H1 (cell line): ENCODE measurements at regions not wholly inside any gene's neighbourhood (a gene's known extent, or its start where the extent isn't known, plus 50 kb on each side); places are given as distances from the start of the nearest gene placed in this dataset.

Experiments used
- CTCF ChIA-PET: fragments of 300-600 bp; sonication (Branson Sonifier 250); formaldehyde crosslinking; loops from one replicate; lab custom pipeline; 2021; ENCODE audit not compliant: partially characterized antibody; lab: Charles Lee
- POLR2A ChIA-PET: fragments of 300-600 bp; sonication (Branson Sonifier 250); formaldehyde crosslinking; loops from one replicate; lab custom pipeline; 2021; ENCODE audit warnings: inconsistent platforms; ENCODE audit not compliant: partially characterized antibody; lab: Charles Lee
- DNase-seq, 2 experiments: peaks; one replicate each; pipeline versions ENCODE4 v3.0.0 to v3.0.0-alpha.2; 2010 to 2022; ENCODE audit warnings: low spot score in 2 of 2, low read depth in 1 of 2, mixed read lengths in 1 of 2
- FAIRE-seq: peaks from 2 replicates; lab custom pipeline; 2011; peaks lifted over from hg19 to GRCh38; lab: Jason Lieb, UNC
- H2AFZ ChIP-seq: 2 replicates; pipeline ENCODE4 v1.8.1; 2012; ENCODE audit warnings: low read length, inconsistent platforms
- H2AK5ac ChIP-seq: 2 replicates; pipeline ENCODE4 v1.6.1; 2013; ENCODE audit warnings: low read depth, low read length
- H2BK120ac ChIP-seq: replicated peaks from 2 replicates; pipeline ENCODE3; 2013; ENCODE audit warnings: low read depth, low read length, inconsistent platforms
- H2BK12ac ChIP-seq: 2 replicates; pipeline ENCODE4 v1.6.1; 2013; ENCODE audit warnings: low read depth, low read length
- H2BK15ac ChIP-seq: 2 replicates; pipeline ENCODE4 v1.6.1; 2013; ENCODE audit warnings: low read length
- H2BK20ac ChIP-seq: 2 replicates; pipeline ENCODE4 v1.6.1; 2013; ENCODE audit warnings: low read length
- H2BK5ac ChIP-seq: 2 replicates; pipeline ENCODE4 v1.6.1; 2013; ENCODE audit warnings: low read depth, low read length
- H3K14ac ChIP-seq: 2 replicates; pipeline ENCODE4 v1.6.1; 2013; ENCODE audit warnings: inconsistent platforms; ENCODE audit not compliant: insufficient read length
- H3K18ac ChIP-seq: 2 replicates; pipeline ENCODE4 v1.6.1; 2013; ENCODE audit warnings: low read length; ENCODE audit errors: extremely low read depth
- H3K23ac ChIP-seq: 2 replicates; pipeline ENCODE4 v1.6.1; 2013; ENCODE audit warnings: inconsistent platforms; ENCODE audit not compliant: insufficient read length
- H3K23me2 ChIP-seq: 2 replicates; pipeline ENCODE4 v1.6.1; 2013; ENCODE audit warnings: low read depth, low read length
- H3K27ac ChIP-seq: 2 replicates; pipeline ENCODE4 v1.6.1; 2011; ENCODE audit warnings: low read depth, low read length, inconsistent platforms
- H3K27me3 ChIP-seq, 4 experiments: replicated peaks in 1 of 4; 1 replicate in 1 of 4; 2 replicates in 3 of 4; pipeline versions ENCODE4 v1.6.1 to v1.8.1; 2011 to 2013; ENCODE audit warnings: low read length in 3 of 4, mild to moderate bottlenecking in 3 of 4, inconsistent platforms in 2 of 4, mixed read lengths in 2 of 4, moderate library complexity in 1 of 4; ENCODE audit not compliant: control insufficient read depth in 3 of 4, insufficient read depth in 3 of 4; ENCODE audit errors: extremely low read depth in 1 of 4
- H3K36me3 ChIP-seq, 4 experiments: 2 replicates each; pipeline versions ENCODE4 v1.6.1 to v1.8.1; 2011 to 2013; ENCODE audit warnings: mild to moderate bottlenecking in 4 of 4, low read length in 3 of 4, moderate library complexity in 2 of 4, control low read depth in 1 of 4, inconsistent platforms in 1 of 4; ENCODE audit not compliant: insufficient read depth in 4 of 4, control insufficient read depth in 2 of 4
- H3K4ac ChIP-seq: replicated peaks from 2 replicates; pipeline ENCODE3; 2013; ENCODE audit warnings: low read length, low read depth, mixed read lengths, inconsistent platforms; ENCODE audit not compliant: insufficient read length
- H3K4me1 ChIP-seq, 4 experiments: replicated peaks in 1 of 4; 1 replicate in 1 of 4; 2 replicates in 3 of 4; pipeline versions ENCODE4 v1.6.1 to v1.8.1; 2011 to 2013; ENCODE audit warnings: low read length in 3 of 4, inconsistent platforms in 2 of 4, mixed read lengths in 1 of 4; ENCODE audit not compliant: insufficient read depth in 4 of 4, control insufficient read depth in 3 of 4
- H3K4me2 ChIP-seq, 2 experiments: 2 replicates each; pipeline versions ENCODE4 v1.6.1 to v1.8.1; 2011 to 2013; ENCODE audit warnings: low read depth in 2 of 2, low read length in 2 of 2, control low read depth in 1 of 2, inconsistent platforms in 1 of 2, mild to moderate bottlenecking in 1 of 2; ENCODE audit not compliant: insufficient read depth in 1 of 2
- H3K4me3 ChIP-seq, 4 experiments: fragments of 200-600, 300-600 bp in 1 of 4; sonication (generic), shearing (Covaris generic), sonication (Bioruptor Twin) in 1 of 4; 2 replicates each; pipeline versions ENCODE4 v1.5.1 to v1.8.1; 2011 to 2016; ENCODE audit warnings: low read length in 4 of 4, low read depth in 3 of 4, control low read depth in 2 of 4, inconsistent platforms in 2 of 4, mild to moderate bottlenecking in 2 of 4, mixed read lengths in 1 of 4, moderate library complexity in 1 of 4; ENCODE audit not compliant: insufficient read depth in 2 of 4; ENCODE audit errors: extremely low read depth in 1 of 4
- H3K56ac ChIP-seq: replicated peaks from 2 replicates; pipeline ENCODE3; 2013; ENCODE audit warnings: low read depth, mild to moderate bottlenecking, mixed read lengths, low read length, inconsistent platforms; ENCODE audit not compliant: insufficient read length
- H3K79me1 ChIP-seq: 2 replicates; pipeline ENCODE4 v1.6.1; 2013; ENCODE audit warnings: low read depth, low read length, control low read depth
- H3K79me2 ChIP-seq, 2 experiments: 2 replicates each; pipeline versions ENCODE4 v1.6.1 to v1.8.1; 2012 to 2013; ENCODE audit warnings: low read length in 2 of 2, mild to moderate bottlenecking in 2 of 2, inconsistent platforms in 1 of 2; ENCODE audit not compliant: insufficient read depth in 2 of 2, control insufficient read depth in 1 of 2
- H3K9ac ChIP-seq, 4 experiments: replicated peaks in 1 of 4; 1 replicate in 1 of 4; 2 replicates in 3 of 4; pipeline versions ENCODE4 v1.6.1 to v1.8.1; 2011 to 2013; ENCODE audit warnings: low read depth in 3 of 4, low read length in 3 of 4, control low read depth in 2 of 4, mild to moderate bottlenecking in 2 of 4, moderate library complexity in 2 of 4, inconsistent platforms in 1 of 4; ENCODE audit errors: extremely low read depth in 1 of 4
- H3K9me3 ChIP-seq, 2 experiments: 2 replicates each; pipeline versions ENCODE4 v1.6.1 to v1.8.1; 2012 to 2013; ENCODE audit warnings: mild to moderate bottlenecking in 2 of 2, moderate library complexity in 2 of 2, control low read depth in 1 of 2, inconsistent platforms in 1 of 2, low read depth in 1 of 2, low read length in 1 of 2, mixed read lengths in 1 of 2; ENCODE audit not compliant: insufficient read depth in 2 of 2
- H4K20me1 ChIP-seq, 2 experiments: replicated peaks in 1 of 2; 2 replicates each; pipeline versions ENCODE3 to v1.8.1; 2011 to 2013; ENCODE audit warnings: inconsistent platforms in 2 of 2, low read length in 2 of 2, mild to moderate bottlenecking in 1 of 2; ENCODE audit not compliant: insufficient read depth in 2 of 2, control insufficient read depth in 1 of 2
- H4K5ac ChIP-seq: 2 replicates; pipeline ENCODE4 v1.6.1; 2013; ENCODE audit warnings: low read length, low read depth, mixed read lengths, inconsistent platforms; ENCODE audit not compliant: insufficient read length
- H4K8ac ChIP-seq: 2 replicates; pipeline ENCODE4 v1.8.0; 2013; ENCODE audit warnings: mild to moderate bottlenecking, moderate library complexity, low read length, inconsistent platforms; ENCODE audit not compliant: insufficient read depth; ENCODE audit errors: extremely low read depth
- H4K91ac ChIP-seq: replicated peaks from 2 replicates; pipeline ENCODE3; 2013; ENCODE audit warnings: low read length, mixed read lengths, inconsistent platforms; ENCODE audit not compliant: insufficient read length
- ASH2L ChIP-seq: fragments of 200-600, 300-600 bp; sonication (generic); IDR thresholded peaks from one replicate; pipeline ENCODE4 v1.7.1; 2017; ENCODE audit warnings: low read length
- CEBPB ChIP-seq: IDR thresholded peaks from 2 replicates; pipeline ENCODE4 v1.6.1; 2012; ENCODE audit warnings: low read depth, low read length
- KDM1A ChIP-seq: fragments of 200-600, 300-600 bp; sonication (generic); IDR thresholded peaks from 2 replicates; pipeline ENCODE4 v1.7.1; 2016; ENCODE audit warnings: mild to moderate bottlenecking, low read length, borderline replicate concordance
- RNF2 ChIP-seq: fragments of 200-900, 300-1000 bp; sonication (generic); IDR thresholded peaks from 2 replicates; pipeline ENCODE4 v1.7.1; 2016; ENCODE audit warnings: borderline replicate concordance, low read depth, mild to moderate bottlenecking, antibody characterized with exemption, low read length; ENCODE audit not compliant: poor library complexity, severe bottlenecking; ENCODE audit errors: missing control alignments
- SIRT6 ChIP-seq: IDR thresholded peaks from one replicate; pipeline ENCODE4 v1.7.1; 2012; ENCODE audit warnings: low read length, inconsistent platforms
- SP4 ChIP-seq: IDR thresholded peaks from 2 replicates; pipeline ENCODE4 v1.6.1; 2012; ENCODE audit warnings: low read length, inconsistent platforms
- USF2 ChIP-seq: IDR thresholded peaks from 2 replicates; pipeline ENCODE4 v1.6.1; 2011; ENCODE audit warnings: low read length, improper control_type of control experiment

GRCh38 chr12:13591488-13591887 is 389.9 kb downstream of the GRIN2B start:
- no peak overlapping the region for H3K18ac ChIP-seq
- H3K4me2 ChIP-seq = no peak overlapping the region
- POLR2A ChIA-PET = interaction anchor here (0.6 to 1.4 kb wide), 2 partner anchors 11 to 668 kb away, joined by 4 read pairs; no protein-coding TSS in a partner anchor
- DNase-seq (no peak), FAIRE-seq (no peak)
- H4K20me1 ChIP-seq = no peaks in the 10 kb centered on the region
- H3K14ac ChIP-seq = no peak overlapping the region
- no peak for TF ChIP-seq SP4
- no peak for TF ChIP-seq CEBPB
- TF ChIP-seq RNF2 = no peak
- TF ChIP-seq USF2 = no peak
- no peak for TF ChIP-seq SIRT6
- no peak for TF ChIP-seq KDM1A
- TF ChIP-seq ASH2L = no peak
- H3K23me2 ChIP-seq = no peaks in the 10 kb centered on the region
- no peak overlapping the region for H4K91ac ChIP-seq
- no peak overlapping the region for H2BK15ac ChIP-seq
- no peak overlapping the region for H2BK20ac ChIP-seq
- no peak overlapping the region for H3K27ac ChIP-seq
- H2BK12ac ChIP-seq = no peak overlapping the region
- no peak overlapping the region for H2AFZ ChIP-seq
- no peak overlapping the region for H3K4me3 ChIP-seq
- H2BK120ac ChIP-seq = no peak overlapping the region
- no peaks in the 10 kb centered on the region for H3K9me3 ChIP-seq
- no peak overlapping the region for H4K5ac ChIP-seq
- no peak overlapping the region for H3K9ac ChIP-seq
- H3K36me3 ChIP-seq = no peaks in the 10 kb centered on the region
- peaks cover 8 to 17% (median 11%) of the 10 kb centered on the region in 4 experiments; a peak in 6 of 7 replicates for H3K4me1 ChIP-seq
- H3K27me3 ChIP-seq = no peaks in the 10 kb centered on the region
- no peak overlapping the region for H3K23ac ChIP-seq
- no peak overlapping the region for H3K56ac ChIP-seq
- H4K8ac ChIP-seq = no peak overlapping the region
- no peak overlapping the region for H2AK5ac ChIP-seq
- H3K79me1 ChIP-seq = no peaks in the 10 kb centered on the region
- no peak overlapping the region for H3K4ac ChIP-seq
- H3K79me2 ChIP-seq = no peaks in the 10 kb centered on the region
- CTCF ChIA-PET = interaction anchor here (0.6 to 2.4 kb wide), 6 partner anchors 10 to 395 kb away, joined by 3 to 10 read pairs (median 4); no protein-coding TSS in a partner anchor
- no peak overlapping the region for H2BK5ac ChIP-seq
